ENCODE measurements at regions not wholly inside any gene's neighbourhood (a gene's known extent, or its start where the extent isn't known, plus 50 kb on each side); places are given as distances from the start of the nearest gene placed in this dataset.

DNA sequence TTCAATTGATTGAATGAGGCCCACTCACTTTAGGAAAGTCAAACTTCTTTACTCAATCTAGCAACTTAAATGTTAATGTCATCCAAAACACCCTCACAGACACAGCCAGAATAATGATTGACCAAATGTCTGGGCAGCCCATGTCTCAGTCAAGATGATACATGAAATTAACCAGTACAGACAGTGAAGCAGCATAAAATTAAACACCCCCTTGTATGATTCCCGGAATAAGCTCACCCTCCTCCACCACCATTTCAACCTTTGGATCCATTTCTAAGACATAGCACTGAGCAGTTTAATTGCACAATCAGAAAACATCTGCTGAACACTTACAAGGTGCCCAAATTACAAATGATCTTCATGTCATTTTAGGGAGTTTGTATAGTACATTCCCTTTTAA, 570.7 kb upstream of the ID2 start (continued):
- TF ChIP-seq, protein P1, sequence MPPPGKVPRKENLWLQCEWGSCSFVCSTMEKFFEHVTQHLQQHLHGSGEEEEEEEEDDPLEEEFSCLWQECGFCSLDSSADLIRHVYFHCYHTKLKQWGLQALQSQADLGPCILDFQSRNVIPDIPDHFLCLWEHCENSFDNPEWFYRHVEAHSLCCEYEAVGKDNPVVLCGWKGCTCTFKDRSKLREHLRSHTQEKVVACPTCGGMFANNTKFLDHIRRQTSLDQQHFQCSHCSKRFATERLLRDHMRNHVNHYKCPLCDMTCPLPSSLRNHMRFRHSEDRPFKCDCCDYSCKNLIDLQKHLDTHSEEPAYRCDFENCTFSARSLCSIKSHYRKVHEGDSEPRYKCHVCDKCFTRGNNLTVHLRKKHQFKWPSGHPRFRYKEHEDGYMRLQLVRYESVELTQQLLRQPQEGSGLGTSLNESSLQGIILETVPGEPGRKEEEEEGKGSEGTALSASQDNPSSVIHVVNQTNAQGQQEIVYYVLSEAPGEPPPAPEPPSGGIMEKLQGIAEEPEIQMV (tag; conservative IDR thresholded peaks at IDR 0.05; ENCODE audit: low read depth), result no peak
- TF ChIP-seq POLR2H (tag; IDR thresholded peaks at IDR 0.05; ENCODE audit: low read depth) (no peak), NCOA1 (IDR thresholded peaks at IDR 0.05; ENCODE audit: low read depth) (no peak), MAFK (IDR thresholded peaks at IDR 0.05; ENCODE audit: low read length) (no peak), THAP12 (CRISPR knock-in tag; IDR thresholded peaks at IDR 0.05) (no peak)
- TF ChIP-seq, protein P2, sequence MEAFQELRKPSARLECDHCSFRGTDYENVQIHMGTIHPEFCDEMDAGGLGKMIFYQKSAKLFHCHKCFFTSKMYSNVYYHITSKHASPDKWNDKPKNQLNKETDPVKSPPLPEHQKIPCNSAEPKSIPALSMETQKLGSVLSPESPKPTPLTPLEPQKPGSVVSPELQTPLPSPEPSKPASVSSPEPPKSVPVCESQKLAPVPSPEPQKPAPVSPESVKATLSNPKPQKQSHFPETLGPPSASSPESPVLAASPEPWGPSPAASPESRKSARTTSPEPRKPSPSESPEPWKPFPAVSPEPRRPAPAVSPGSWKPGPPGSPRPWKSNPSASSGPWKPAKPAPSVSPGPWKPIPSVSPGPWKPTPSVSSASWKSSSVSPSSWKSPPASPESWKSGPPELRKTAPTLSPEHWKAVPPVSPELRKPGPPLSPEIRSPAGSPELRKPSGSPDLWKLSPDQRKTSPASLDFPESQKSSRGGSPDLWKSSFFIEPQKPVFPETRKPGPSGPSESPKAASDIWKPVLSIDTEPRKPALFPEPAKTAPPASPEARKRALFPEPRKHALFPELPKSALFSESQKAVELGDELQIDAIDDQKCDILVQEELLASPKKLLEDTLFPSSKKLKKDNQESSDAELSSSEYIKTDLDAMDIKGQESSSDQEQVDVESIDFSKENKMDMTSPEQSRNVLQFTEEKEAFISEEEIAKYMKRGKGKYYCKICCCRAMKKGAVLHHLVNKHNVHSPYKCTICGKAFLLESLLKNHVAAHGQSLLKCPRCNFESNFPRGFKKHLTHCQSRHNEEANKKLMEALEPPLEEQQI (IDR thresholded peaks at IDR 0.05), result no peak
- TF ChIP-seq, protein P3, sequence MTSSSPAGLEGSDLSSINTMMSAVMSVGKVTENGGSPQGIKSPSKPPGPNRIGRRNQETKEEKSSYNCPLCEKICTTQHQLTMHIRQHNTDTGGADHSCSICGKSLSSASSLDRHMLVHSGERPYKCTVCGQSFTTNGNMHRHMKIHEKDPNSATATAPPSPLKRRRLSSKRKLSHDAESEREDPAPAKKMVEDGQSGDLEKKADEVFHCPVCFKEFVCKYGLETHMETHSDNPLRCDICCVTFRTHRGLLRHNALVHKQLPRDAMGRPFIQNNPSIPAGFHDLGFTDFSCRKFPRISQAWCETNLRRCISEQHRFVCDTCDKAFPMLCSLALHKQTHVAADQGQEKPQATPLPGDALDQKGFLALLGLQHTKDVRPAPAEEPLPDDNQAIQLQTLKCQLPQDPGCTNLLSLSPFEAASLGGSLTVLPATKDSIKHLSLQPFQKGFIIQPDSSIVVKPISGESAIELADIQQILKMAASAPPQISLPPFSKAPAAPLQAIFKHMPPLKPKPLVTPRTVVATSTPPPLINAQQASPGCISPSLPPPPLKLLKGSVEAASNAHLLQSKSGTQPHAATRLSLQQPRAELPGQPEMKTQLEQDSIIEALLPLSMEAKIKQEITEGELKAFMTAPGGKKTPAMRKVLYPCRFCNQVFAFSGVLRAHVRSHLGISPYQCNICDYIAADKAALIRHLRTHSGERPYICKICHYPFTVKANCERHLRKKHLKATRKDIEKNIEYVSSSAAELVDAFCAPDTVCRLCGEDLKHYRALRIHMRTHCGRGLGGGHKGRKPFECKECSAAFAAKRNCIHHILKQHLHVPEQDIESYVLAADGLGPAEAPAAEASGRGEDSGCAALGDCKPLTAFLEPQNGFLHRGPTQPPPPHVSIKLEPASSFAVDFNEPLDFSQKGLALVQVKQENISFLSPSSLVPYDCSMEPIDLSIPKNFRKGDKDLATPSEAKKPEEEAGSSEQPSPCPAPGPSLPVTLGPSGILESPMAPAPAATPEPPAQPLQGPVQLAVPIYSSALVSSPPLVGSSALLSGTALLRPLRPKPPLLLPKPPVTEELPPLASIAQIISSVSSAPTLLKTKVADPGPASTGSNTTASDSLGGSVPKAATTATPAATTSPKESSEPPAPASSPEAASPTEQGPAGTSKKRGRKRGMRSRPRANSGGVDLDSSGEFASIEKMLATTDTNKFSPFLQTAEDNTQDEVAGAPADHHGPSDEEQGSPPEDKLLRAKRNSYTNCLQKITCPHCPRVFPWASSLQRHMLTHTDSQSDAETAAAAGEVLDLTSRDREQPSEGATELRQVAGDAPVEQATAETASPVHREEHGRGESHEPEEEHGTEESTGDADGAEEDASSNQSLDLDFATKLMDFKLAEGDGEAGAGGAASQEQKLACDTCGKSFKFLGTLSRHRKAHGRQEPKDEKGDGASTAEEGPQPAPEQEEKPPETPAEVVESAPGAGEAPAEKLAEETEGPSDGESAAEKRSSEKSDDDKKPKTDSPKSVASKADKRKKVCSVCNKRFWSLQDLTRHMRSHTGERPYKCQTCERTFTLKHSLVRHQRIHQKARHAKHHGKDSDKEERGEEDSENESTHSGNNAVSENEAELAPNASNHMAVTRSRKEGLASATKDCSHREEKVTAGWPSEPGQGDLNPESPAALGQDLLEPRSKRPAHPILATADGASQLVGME (CRISPR knock-in tag; IDR thresholded peaks at IDR 0.05), result no peak
- TF ChIP-seq, protein P4, sequence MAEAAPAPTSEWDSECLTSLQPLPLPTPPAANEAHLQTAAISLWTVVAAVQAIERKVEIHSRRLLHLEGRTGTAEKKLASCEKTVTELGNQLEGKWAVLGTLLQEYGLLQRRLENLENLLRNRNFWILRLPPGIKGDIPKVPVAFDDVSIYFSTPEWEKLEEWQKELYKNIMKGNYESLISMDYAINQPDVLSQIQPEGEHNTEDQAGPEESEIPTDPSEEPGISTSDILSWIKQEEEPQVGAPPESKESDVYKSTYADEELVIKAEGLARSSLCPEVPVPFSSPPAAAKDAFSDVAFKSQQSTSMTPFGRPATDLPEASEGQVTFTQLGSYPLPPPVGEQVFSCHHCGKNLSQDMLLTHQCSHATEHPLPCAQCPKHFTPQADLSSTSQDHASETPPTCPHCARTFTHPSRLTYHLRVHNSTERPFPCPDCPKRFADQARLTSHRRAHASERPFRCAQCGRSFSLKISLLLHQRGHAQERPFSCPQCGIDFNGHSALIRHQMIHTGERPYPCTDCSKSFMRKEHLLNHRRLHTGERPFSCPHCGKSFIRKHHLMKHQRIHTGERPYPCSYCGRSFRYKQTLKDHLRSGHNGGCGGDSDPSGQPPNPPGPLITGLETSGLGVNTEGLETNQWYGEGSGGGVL (CRISPR knock-in tag; IDR thresholded peaks at IDR 0.05), result no peak

Measured in K562 (cell line).